ENCODE measurements at regions not wholly inside any gene's neighbourhood (a gene's known extent, or its start where the extent isn't known, plus 50 kb on each side); places are given as distances from the start of the nearest gene placed in this dataset.

GRCh38 chr6:43838276-43839036 lies 68.4 kb downstream of the VEGFA start (continued):
- TF ChIP-seq, protein P1, sequence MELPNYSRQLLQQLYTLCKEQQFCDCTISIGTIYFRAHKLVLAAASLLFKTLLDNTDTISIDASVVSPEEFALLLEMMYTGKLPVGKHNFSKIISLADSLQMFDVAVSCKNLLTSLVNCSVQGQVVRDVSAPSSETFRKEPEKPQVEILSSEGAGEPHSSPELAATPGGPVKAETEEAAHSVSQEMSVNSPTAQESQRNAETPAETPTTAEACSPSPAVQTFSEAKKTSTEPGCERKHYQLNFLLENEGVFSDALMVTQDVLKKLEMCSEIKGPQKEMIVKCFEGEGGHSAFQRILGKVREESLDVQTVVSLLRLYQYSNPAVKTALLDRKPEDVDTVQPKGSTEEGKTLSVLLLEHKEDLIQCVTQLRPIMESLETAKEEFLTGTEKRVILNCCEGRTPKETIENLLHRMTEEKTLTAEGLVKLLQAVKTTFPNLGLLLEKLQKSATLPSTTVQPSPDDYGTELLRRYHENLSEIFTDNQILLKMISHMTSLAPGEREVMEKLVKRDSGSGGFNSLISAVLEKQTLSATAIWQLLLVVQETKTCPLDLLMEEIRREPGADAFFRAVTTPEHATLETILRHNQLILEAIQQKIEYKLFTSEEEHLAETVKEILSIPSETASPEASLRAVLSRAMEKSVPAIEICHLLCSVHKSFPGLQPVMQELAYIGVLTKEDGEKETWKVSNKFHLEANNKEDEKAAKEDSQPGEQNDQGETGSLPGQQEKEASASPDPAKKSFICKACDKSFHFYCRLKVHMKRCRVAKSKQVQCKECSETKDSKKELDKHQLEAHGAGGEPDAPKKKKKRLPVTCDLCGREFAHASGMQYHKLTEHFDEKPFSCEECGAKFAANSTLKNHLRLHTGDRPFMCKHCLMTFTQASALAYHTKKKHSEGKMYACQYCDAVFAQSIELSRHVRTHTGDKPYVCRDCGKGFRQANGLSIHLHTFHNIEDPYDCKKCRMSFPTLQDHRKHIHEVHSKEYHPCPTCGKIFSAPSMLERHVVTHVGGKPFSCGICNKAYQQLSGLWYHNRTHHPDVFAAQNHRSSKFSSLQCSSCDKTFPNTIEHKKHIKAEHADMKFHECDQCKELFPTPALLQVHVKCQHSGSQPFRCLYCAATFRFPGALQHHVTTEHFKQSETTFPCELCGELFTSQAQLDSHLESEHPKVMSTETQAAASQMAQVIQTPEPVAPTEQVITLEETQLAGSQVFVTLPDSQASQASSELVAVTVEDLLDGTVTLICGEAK (IDR thresholded peaks at IDR 0.05), result no peak
- TF ChIP-seq, protein P1 (CRISPR knock-in tag; IDR thresholded peaks at IDR 0.05), result 0 out of 2 replicates have a peak, but pooled peaks have one; percentile 13
- TF ChIP-seq ZNF205 (CRISPR knock-in tag; IDR thresholded peaks at IDR 0.05) (0 out of 2 replicates have a peak, but pooled peaks have one; percentile 26), TBL1XR1 (IDR thresholded peaks at IDR 0.05; ENCODE audit: borderline replicate concordance, low read length, partially characterized antibody) (no peak), ZSCAN22 (CRISPR knock-in tag; IDR thresholded peaks at IDR 0.05) (peak; percentile 56; the same call in 1 of the 2 replicates), GMEB1 (CRISPR knock-in tag; IDR thresholded peaks at IDR 0.05; ENCODE audit: borderline replicate concordance) (no peak), ETV6 (CRISPR knock-in tag; conservative IDR thresholded peaks at IDR 0.05) (no peak), GATAD2A (CRISPR knock-in tag; IDR thresholded peaks at IDR 0.05) (peak; percentile 92), STAT6 (CRISPR knock-in tag; IDR thresholded peaks at IDR 0.05; ENCODE audit: borderline replicate concordance) (no peak), BRCA1 (CRISPR knock-in tag; IDR thresholded peaks at IDR 0.05) (no peak), ZSCAN31 (CRISPR knock-in tag; IDR thresholded peaks at IDR 0.05; ENCODE audit: low read depth) (0 out of 2 replicates have a peak, but pooled peaks have one; percentile 28)
- TF ChIP-seq, protein P2, sequence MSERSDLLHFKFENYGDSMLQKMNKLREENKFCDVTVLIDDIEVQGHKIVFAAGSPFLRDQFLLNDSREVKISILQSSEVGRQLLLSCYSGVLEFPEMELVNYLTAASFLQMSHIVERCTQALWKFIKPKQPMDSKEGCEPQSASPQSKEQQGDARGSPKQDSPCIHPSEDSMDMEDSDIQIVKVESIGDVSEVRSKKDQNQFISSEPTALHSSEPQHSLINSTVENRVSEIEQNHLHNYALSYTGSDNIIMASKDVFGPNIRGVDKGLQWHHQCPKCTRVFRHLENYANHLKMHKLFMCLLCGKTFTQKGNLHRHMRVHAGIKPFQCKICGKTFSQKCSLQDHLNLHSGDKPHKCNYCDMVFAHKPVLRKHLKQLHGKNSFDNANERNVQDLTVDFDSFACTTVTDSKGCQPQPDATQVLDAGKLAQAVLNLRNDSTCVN (CRISPR knock-in tag; IDR thresholded peaks at IDR 0.05; ENCODE audit: borderline replicate concordance), result no peak
